GM12864 (cell line): ENCODE measurements at regions not wholly inside any gene's neighbourhood (a gene's known extent, or its start where the extent isn't known, plus 50 kb on each side); places are given as distances from the start of the nearest gene placed in this dataset.

ENCODE experiments used
- DNase-seq: peaks from one replicate; pipeline ENCODE4 v3.0.0-alpha.2; 2011; ENCODE audit warnings: low read depth
- H3K4me3 ChIP-seq: 2 replicates; pipeline ENCODE4 v1.5.1; 2011; ENCODE audit warnings: mild to moderate bottlenecking, low read depth, low read length, control low read depth
- TF ChIP-seq, protein P1 (sequence below): IDR thresholded peaks from 2 replicates; pipeline ENCODE4 v1.5.1; 2011; ENCODE audit warnings: low read depth, mild to moderate bottlenecking, moderate library complexity, low read length, control low read depth, inconsistent platforms; ENCODE audit errors: missing control alignments

DNA sequence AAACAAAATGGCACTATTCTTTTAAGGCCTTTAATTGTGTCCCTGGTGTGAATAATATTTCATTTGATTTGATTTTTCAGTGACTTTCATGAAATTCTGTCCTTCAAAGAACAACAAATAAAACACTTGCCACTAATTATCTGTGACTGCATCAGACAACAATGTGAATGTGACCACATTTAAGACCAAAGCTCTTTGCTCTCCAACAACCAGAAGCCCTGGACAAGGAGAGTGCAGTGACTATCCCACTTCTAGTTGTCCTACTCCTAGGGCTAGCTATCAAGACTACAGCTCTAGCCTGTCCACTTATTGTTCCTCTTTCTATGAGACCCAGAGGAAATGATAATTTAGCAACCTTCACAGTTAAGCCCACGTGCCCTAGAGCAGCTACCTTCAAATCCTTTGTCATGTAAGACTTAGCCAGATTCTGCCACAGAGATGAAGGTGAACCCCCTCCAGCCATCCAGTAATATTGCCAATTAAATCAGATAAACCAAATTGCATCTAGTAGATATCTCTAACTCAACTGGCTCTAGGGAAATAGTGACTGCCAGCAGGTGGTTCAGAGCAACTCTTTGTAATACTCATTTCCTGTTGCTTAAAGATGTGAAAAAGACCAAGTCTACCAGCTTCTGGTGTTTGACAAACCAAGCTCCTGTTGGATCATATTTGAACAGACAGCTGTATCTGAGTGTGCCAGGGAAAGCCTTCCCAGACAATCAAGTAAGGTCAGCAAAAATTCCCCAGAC, 142.6 kb upstream of the BLID start:
- DNase-seq: no peak
- TF ChIP-seq, protein P1, sequence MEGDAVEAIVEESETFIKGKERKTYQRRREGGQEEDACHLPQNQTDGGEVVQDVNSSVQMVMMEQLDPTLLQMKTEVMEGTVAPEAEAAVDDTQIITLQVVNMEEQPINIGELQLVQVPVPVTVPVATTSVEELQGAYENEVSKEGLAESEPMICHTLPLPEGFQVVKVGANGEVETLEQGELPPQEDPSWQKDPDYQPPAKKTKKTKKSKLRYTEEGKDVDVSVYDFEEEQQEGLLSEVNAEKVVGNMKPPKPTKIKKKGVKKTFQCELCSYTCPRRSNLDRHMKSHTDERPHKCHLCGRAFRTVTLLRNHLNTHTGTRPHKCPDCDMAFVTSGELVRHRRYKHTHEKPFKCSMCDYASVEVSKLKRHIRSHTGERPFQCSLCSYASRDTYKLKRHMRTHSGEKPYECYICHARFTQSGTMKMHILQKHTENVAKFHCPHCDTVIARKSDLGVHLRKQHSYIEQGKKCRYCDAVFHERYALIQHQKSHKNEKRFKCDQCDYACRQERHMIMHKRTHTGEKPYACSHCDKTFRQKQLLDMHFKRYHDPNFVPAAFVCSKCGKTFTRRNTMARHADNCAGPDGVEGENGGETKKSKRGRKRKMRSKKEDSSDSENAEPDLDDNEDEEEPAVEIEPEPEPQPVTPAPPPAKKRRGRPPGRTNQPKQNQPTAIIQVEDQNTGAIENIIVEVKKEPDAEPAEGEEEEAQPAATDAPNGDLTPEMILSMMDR: no peak

DNA sequence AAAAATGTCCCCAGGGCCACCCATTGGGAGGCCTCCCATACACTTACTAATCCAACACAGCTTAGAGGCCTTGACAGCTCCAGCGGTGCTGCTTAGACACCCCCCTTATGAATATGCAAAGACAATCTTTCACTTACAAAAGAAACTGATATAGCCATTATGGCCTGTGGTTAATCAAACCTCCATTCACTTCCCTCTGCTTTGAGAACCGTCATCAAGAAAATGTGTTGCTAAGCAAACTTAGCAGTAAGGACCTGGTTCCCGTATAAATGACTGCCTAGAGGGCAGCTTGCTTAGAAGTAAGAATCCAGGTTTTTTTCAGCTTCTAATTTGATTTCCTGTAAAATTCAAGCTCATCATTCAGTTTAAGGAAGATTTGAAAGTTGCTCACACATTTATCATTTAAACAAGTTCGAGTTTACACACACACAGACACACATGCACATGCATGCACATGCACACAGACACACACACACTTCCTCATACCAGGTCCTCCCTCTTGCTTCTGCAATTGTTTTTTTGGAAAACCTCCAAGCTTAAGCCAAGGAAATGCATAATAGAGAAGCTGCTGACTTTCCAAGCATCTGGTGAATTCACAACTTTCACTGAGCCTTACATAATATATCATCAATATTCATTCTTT, 137.7 kb upstream of the BLID start:
- no peak for DNase-seq
- no peak overlapping the region for H3K4me3 ChIP-seq
- TF ChIP-seq, protein P1: no peak

More for the DNA sequence above, 142.6 kb upstream of the BLID start:
- H3K4me3 ChIP-seq: no peak overlapping the region

DNA sequence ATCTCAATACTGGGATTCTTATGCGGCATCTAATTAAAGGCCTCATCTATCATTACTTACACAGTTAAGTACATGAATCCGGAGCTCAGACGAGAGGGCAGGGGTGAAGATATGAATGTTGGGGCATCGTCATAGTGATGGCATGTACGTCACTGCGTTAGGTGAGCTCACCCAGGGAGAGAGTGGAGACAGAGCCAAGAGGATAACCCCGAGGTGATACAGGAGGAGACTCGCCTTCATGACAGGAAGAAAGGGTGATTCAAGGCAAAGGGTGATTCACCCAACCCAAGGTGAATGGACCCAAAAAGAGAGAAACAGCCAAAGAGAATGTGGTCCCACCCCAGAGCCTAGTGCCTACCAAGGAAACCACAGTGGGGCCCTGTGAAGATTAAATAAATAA, 132.9 kb upstream of the BLID start:
- no peak for DNase-seq
- H3K4me3 ChIP-seq: no peak overlapping the region
- TF ChIP-seq, protein P1: no peak

DNA sequence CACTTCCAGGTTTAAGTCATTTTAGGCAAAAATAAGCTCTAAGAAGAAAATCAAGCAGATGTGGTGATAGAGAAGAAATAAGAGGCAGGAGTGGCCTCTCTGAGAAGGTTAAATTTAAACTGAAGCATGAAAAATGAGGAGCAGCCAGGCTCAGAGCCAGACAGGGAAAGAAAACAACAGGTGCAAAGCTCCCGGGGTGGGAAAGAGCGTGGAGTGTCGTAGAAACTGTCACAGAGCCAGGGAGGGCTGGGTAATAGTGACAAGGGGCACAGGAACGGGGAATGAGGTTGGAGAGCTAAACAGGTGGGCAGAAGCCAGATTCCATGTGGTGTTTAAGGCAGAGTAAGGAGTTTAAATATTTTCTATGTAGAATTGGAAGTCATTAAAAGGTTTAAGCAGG, 132.1 kb upstream of the BLID start:
- TF ChIP-seq, protein P1: no peak
- DNase-seq: no peak

DNA sequence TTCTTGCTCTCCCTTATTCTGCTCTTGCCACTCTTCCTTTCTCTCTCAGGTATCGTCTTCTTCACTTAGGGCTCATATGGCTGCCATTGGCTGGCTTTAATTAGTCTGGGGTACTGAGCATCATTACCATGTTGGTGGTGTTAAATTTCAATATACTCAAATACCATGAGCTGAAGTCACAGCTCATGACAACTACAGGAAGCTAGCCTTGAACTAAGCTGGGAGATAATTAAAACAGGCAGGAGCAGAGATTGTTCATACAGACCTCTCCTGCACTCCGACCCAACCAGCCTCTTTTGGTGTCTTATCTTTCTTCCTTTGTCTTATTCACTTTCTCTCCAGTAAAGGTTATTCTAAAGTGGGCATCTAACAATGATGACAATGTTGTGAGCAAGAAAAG, 130.9 kb upstream of the BLID start:
- no peak for DNase-seq
- H3K4me3 ChIP-seq: no peak overlapping the region
- TF ChIP-seq, protein P1: no peak

More for the DNA sequence above, 132.1 kb upstream of the BLID start:
- no peak overlapping the region for H3K4me3 ChIP-seq

DNA sequence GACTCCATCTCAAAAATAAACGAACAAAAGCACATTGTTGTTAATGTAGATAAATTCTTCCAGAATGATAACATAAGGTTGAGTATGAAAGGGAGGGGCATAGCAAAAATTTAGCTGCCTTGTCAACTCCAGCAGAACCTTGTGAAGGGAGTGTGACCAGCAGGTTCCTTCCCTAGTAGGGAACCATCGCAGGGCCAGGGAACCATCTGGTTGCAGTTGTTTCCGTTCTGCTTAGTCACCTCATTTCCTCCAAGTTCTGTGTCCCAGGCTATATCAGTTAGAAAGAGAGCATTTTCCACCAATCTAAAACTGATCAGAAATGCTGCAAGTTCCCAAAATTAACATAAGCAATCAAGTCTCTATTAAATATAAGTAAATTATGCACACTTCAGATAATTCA, 126.7 kb upstream of the BLID start:
- no peak for DNase-seq
- H3K4me3 ChIP-seq: no peak overlapping the region
- TF ChIP-seq, protein P1: no peak

DNA sequence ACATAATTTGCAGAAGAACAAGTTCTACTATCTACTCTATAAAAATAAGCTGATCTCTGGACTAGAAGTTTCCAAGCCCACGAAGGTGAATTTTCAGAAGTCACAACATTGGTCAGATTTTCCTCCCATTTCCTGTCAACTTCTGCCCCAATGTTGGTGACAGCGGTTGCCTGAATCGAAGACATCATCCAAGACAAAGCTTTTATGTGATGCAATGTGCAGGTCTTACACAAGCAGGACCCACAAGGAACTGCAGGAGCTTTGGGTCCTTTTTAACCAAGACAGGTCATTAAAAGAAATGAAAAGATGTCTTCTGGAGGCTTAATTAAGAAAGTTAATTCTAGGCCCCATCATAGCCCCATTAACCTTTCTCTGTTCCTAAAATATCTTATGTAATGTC, 125.6 kb upstream of the BLID start:
- H3K4me3 ChIP-seq: no peak overlapping the region
- DNase-seq: no peak
- TF ChIP-seq, protein P1: no peak
